Limb (tissue), 2 donors: ENCODE measurements at regions not wholly inside any gene's neighbourhood (a gene's known extent, or its start where the extent isn't known, plus 50 kb on each side); places are given as distances from the start of the nearest gene placed in this dataset.

Experiments
- DNase-seq, 2 donors: peaks; one replicate each; pipeline ENCODE4 v3.0.0-alpha.2; 2016; ENCODE audit errors: extremely low spot score in 2 of 2

DNA sequence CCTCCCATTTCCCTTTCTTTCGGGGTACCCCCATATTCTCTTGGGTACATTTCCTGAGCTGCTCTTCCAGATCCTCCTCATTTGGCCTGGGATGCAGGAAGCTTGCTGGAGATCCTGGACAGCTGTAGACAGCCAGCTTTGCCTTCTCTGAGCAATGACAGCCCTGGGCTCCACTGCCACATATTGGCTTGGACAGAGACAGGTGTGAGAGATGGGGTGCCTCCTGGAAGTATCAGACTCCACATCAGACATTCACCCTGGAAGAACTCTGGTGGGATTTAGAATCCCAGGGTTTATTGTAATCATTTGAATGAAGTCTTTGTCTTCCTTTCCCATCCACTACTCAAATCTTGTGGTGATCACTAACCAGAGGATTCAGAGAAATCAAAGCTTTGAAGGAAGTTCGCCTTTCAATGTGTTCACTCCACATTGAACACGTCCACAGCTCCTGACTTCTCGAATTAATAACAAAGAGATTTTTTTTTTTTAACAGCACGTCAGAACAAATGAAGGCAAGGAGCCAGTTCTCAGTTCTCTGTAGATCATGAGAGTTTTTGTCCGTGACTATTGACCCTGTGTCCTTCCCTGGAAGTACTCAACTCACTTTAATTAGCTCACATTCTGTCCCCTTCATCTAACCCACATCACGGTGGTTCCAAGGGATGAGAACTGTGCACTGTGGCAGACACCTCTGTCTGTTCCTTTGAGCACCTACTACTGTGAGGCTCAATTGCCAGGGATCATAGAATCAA, 377.6 kb upstream of the TRIB2 start:
- DNase-seq: no peak

DNA sequence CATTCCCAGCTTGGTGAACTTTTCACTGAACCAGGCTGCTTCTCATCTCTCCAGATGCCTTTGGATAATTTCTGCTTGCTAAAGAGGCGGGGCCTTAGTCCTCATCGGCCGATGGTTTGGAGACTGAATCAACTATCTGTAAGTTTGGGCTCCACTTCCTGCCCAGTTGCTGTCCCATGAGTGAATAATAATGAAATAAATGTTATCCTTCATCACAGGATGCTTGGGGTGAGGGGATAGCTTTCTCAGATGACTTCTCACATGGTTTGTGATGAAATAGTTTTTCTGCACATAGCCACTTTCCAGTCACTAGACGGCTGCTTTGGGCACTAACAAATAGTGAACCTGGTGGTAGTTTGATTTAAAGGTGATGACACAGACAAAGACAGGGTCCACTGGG, 376.6 kb upstream of the TRIB2 start:
- no peak for DNase-seq

DNA sequence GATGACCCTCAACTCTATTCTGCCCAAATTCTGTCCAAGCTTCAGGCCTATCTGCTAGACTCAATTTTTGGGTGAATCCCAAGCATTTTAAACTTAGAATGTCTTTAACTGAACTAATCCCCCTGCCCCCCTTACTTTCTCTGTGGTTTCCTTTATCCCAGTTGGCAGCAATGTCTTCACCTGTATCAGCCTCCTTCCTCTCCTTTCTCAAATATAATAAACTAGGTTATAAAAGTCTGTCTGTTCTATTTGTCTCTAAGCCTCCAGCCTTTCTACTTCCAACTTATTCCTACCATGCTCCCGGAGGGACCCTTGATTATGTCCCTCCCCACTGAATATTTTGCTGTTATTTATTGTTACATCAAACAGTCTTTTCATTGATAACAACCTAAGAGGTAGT, 375.5 kb upstream of the TRIB2 start:
- DNase-seq: no peak

DNA sequence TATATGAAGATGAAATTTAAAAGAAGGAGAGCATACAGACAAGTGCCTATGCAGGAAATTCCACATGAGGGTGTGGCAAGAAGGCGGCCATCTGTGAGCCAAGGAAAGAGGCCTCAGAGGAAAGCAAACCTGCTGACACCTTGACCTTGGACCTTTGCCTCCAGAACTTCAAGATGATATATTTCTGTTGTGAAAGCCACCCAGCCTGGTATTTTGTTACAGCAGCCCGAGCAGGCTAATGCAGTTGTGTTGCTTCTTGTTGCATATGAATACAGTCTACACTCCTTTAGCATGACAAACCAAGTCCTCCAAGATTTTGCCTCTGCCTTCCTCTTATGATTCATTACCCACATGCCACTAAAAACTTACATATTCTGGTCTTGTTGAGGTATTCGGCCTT, 374.8 kb upstream of the TRIB2 start:
- DNase-seq: no peak

DNA sequence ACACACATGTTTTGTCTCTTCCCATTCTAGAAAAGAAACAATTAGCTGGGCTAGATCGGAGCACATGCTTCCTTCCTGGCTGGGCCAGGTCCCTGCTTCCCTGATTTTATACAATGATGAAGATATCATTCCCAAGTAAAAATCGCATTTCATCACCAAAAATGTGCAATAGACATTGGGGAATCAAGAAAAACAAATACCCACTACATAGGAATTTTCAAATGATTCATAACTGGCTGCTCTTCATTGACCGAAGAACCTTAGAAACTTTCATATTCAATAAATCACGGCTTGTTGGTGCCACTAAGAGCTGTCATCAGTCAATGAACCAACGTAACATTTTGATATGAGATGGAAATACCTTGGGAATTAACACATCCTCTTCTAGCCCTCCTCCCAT, 373.6 kb upstream of the TRIB2 start:
- no peak for DNase-seq

DNA sequence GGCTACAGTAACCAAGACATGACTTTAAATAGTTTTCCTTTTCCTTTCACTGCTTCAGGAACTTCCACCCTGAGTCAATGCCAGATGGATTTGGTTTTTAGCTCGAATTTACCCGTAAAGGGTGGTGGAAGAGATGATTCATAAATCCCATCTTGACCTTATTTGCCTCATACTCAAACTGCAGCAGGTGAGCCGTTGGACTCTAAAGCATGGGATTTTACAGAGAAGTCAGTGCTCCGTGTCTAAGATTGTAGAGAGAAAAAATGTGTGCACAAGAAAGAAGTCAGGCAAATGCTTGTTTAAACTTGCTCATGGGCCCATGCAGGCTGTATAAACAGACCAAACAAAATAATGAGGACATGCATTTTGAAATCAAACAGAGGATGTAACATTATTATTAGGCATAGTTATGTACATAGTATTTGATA, 369.7 kb upstream of the TRIB2 start:
- DNase-seq: no peak

DNA sequence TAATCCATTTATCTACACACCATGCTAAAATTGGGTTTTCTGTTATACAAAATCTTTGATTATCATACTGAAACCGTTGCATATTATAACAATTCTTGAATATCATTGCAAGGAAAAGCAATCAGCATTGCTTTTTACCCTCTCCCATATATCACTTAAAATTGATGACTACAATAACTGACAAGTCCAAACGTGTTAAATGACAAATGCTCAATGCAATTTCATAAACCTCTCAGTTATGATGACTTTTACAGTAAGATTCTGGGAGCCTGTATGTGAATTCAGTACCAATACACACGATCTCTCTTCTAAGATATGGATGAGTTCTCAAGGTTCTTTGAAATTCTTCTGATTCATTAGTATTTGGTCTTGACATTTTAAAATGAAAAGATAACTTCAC, 368.5 kb upstream of the TRIB2 start:
- DNase-seq: no peak

DNA sequence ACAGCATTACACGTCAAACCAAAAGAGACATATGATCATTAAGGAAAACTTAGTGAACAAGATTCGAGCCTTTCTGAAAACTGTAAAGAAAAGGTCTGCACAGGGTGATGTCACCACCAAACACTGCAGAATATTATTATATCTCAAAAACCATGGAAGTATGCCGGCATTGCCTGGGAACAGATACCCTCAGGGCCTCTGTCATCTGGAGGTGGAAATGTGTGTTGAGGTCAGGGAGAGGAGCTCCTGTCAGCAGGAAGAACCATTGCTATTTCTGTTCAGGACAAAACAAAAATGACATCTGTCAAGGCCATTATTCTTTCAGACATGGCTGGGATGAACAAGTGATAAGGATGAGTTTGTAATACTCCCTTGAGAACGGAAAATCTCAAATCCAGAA, 365.9 kb upstream of the TRIB2 start:
- no peak for DNase-seq

DNA sequence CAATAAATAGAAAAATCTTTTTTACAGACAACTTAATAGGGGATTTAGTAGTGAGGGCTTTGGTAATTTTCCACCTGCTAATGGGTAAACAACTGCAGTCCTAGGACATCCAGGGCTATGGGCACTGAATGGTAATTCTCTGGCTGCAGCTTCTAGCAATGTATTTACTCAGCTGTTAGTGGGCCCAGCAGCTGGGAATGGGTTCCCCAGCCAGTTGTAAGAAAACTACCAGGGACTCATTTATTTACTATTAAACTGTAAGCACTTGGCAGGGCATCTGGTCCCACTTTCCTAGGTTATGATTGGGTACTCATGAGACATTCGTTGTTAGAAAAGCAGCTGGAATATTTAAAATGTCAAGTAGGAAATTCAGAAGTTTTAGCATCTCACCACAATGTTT, 363.8 kb upstream of the TRIB2 start:
- peak; percentile 30 to 43 for DNase-seq

DNA sequence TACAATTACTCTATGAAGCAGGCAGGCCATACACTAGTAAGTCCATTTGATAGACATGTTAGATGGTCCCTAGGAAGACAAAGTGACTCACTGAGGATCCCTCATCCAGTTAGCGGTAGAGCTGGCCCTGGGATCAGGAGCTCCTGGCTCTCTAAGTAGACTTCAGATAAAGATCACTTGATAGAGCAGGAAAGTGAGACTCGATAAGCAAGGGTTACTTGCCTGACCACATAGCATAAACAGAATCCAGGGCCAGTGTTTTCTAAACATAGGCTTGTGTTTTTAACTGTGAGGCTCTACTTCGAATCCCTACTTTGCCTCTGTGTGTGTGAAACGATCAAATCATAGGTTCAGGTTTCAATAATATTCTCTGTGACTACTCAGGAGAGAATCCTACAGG, 355.2 kb upstream of the TRIB2 start:
- no peak for DNase-seq

DNA sequence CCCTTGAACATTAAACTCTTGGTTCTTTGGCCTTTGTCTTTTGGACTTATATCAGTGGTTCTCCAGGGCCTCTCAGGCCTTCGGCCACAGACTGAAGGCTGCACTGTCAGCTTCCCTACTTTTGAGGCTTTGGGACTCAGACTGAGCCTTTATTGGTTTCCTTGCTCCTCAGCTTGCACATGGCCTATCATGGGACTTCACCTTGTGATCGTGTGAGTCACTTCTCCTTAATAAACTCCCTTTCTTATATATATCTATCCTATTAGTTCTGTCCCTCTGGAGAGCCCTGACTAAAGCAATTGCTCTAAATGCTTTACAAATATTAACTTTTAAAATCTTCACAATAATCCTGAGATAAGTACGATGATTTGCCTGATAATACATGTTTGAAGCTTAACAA, 353.6 kb upstream of the TRIB2 start:
- no peak for DNase-seq

DNA sequence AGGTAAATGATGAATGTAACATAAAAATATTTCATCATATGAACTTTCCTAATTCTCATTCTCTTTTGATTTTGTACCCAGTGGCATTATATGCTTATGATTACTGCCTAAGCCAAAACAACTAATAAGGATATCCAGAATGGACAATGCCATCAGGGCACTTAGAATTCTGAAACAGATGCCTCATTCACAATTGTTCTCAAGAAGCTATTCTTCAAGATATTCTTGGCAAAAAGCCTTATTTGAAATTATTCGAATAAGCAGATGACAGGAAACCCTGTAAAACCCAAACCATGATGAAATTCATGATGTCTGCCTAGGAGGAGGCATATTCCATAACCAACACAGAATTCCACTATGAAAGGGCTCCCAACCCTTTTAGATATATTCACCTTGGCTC, 353.2 kb upstream of the TRIB2 start:
- DNase-seq: no peak

DNA sequence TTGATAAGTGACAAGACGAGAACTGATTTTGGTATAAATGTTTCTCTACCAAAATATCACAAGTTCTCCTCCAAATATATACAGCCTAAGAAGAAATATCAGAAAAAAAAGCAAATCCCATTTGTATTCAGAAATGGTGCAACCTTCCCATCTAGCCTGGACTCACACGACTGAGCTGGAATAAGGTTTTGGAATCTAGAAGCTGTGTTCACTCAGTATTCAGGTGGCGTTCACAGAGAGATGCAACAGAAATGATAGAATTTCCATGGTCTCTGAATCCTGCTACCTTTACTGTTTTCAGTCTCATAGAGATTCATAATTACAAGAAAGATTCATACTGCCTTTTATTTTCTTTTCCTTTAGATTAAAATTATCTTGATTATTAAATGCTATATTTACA, 347.2 kb upstream of the TRIB2 start:
- DNase-seq: no peak

DNA sequence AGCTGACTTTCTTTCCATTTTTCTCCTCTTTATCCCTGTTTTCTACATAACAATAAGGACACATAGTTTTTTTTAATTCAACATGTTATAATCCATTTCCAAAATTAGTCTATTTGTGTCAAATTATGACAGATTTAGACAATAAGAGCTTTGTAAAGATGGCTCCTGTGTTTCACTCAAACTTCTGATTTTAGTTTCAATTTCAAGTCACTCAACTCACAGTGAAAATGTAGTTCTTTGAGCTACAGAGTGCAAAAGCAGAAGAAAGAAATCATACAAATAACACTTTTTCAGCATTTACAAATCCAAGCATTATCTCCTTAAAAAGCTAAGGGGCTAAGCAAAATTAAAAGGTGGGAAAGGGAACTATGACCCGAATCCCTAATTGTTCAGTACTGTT, 340.7 kb upstream of the TRIB2 start:
- DNase-seq: no peak

DNA sequence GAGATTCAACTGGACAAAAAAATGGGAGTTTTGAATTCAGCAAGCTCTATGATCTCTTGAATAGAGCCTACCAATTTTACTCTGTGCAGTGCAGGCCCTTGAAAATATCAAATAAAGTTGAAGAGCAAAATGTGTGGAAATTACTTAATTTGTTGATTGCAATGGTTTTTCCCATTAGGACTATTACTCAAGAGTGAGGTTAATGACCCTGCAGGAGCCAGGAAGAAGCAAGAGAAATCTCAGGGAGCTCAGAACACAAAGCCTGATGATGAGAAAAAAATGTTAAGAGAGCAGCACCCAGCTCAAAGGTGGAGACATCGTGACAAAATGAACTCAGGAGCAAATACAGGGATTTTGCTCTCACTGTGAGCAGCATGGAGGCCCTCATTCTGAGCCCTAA, 337.6 kb upstream of the TRIB2 start:
- no peak for DNase-seq

DNA sequence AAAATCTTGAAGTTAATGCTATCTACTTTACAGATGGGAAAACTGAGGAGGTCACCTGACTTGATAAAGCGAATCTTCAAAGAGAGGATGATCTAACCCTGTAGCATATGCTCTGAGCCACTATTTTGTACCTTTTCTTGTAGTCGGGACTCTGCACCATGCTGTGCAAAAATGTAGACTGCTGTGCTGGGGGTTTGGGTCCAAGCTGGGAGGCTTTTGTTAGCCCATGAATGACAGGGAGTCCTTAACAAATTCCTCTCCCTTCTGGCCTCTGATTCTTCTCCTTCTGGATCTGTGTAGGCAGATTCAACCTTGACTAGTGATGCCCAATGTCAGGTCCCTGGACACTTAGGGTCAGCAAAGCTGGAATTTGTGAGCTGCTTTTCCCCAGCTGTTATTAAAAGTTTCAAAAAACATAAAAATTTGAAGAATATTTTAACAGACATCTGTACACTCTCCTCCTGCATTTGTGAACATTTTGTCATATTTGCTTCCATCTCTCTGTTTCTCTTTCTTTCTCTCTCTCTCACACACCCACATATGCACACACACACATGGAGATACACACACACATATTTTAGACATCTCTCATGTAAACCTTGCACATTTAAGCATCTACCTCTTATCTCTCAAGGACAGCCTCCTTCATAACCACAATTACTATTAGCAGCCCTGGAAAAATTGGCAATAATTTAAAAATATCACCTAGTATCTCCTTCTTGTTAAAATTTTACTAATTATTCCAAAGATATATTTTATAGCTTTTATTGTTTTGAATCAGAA, 335.0 kb upstream of the TRIB2 start:
- DNase-seq: no peak

DNA sequence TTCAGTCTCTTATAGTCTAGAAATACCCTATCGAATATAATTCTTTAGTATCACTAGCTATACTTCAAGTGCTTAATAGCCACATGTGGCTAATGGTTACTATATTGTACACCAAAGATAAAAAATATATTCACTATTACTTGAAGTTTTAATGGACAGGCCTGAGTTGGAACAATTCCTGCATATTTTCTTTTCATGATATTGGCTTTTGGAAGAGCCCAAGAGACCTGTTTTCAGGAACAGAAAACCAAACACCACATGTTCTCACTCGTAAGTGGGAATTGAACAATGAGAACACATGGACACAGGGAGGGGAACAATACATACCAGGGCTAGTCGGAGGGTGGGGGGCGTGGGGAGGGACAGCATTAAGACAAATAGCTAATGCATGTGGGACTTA, 334.4 kb upstream of the TRIB2 start:
- peak in 1 of 2 donors; percentile 5 for DNase-seq

DNA sequence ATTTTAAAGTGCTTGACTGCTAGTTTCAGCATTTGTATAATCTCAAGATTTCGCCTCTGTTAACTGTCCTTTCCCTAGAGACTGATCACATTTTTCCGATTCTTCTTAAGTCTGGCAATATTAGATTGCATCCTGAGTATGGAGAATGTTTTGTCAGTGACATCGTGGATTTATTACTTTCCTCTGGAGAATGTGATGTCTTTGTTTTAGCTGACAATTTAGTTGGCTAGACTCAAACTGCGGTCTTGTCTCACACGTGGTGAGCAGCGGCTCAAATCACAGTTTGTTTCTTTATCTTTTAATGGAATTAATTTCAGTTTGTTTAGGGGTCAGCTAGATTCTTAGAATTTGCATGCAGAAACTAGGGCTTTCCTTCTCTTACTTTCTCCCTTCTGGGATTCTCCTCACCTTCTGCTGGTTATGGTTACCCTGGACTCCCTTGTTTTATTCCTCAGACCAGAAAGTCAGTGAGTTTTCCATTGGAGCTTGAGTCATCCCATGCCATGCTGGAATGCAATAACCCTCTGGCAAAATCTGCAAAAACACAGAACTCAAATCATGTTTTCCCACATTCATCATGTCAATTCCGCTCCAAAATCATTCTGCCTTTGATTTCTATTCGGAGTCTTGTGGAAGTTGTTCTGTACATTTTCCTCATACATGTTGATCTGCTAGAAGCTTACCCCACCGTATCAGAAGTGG, 327.2 kb upstream of the TRIB2 start:
- no peak for DNase-seq

DNA sequence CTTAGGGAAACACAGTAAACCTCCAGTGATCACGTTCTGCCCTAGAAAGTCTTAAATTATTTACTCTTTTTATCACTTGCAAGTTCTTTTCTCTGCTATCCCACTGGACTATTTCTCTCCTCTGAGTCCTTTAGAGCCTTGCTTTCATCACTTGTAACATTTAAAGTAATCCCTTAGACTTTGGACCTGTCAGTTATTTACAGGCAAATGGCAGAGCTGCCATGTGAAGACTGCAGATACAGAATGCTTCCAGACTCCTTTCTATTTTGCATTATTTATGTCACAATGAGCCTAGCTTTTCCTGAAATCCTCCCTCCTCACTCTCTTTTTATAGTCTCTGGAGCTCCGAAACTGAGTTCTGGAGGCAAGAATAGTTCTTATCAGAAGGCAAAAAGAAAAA, 325.6 kb upstream of the TRIB2 start:
- DNase-seq: no peak

DNA sequence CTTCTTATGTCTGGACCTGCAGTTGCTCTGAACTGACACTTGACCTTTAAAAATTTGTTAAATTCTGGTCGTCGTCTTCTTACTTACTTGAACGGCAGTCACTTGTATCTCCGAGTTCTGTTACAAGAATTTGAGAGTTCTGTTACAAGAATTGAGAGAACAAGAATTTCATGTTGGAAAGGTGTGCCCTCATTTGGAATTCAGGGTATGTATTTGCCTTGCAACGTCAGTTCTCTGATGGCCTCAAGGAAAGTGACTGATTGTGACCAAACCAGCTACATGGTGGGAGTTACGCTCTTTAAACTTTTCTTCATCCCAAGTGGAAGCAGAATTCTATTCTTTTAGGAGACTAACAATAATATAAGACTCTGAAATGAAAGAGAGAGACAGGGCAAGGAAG, 320.0 kb upstream of the TRIB2 start:
- DNase-seq: no peak

DNA sequence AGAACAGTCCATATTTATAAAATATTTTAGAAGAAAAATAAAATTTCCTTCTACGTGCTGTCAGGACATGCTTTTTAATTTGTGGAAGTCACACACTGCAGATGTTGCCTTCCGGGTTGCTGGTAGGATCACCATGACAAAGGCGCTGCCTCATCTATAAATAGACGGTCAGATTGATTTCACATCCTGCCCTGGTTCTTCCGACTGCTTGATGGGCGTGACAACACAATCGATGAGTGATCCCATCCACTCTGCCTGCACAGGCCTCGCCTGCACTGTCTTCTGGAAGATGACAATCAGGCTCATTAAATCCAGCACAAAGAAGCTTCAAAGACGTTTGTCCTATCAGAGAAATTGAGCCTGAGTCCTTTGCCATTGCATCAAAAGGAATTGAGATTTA, 318.9 kb upstream of the TRIB2 start:
- DNase-seq: peak in 1 of 2 donors; percentile 30

DNA sequence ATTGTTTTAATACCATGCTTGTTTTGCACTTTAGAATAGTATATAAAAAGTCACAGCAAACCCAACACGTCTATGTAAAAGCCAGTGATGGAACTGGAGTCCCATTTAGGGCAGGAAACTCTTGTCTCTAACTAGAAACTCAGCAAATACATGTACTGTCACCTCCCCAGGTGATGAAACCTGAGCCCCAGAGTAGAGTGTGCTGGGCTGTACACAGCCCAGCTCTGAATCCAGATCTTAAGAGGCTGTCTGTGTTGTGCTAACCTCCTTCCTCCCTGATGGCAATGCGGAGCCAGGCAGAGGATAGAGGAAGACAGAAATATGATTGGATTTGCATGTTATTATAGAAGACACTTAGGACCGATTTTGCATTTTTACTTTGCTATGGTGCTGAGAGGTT, 317.5 kb upstream of the TRIB2 start:
- DNase-seq: no peak

DNA sequence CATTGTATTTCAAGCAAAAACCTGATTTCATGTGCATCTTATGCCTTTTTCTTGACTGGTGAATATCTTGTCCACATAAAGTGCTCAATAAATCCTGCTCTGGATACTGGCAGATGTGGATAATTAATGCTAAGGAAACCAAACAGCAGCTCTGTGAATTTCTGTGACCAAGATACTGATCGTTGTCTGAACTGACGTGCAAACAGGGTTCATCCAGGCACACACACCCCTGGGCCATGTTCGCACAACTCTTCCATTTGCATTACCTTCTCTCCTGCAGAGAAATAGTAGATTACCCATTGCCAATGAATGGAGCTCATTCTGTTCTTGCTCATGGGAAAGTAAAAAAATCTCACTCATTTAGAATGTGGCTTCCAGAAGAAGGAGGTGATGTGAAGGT, 316.2 kb upstream of the TRIB2 start:
- DNase-seq: no peak
